ENCODE measurements at regions not wholly inside any gene's neighbourhood (a gene's known extent, or its start where the extent isn't known, plus 50 kb on each side); places are given as distances from the start of the nearest gene placed in this dataset.

DNA sequence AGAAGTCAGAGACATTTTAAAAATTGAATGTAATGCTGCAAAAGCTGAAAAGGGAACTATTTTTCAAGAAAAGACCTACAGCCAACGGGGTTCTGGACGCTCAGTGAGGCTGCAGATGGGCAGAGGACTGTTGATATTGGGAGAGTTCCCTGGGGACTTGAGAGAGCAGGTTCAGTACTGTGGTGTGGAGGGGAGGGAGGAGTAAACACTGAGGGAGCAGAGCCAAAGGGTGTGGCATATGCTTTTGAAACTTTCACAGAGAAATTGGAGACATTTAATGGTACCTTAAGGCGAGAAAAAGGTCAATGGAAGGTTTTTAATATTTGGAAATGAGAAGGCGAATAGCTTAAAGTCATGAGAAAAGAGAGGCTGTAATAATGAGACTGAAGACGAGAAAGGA is 62.2 kb upstream of the GPM6A start:
- Histone ChIP-seq H3K4me1 (ENCODE audit: control insufficient read depth, extremely low read depth, insufficient read depth, low read length) (no peaks in the 10 kb centered on the region), H3K9me3 (replicated peaks; ENCODE audit: control insufficient read depth, insufficient read depth, low read length) (peaks cover 1% of the 10 kb centered on the region), H3K4me3 (replicated peaks in 1 of 3; ENCODE audit: insufficient read depth in 1 of 3, low read depth in 1 of 3, low read length in 3 of 3) (no peak overlapping the region), H2AFZ (ENCODE audit: low read depth, low read length) (no peak overlapping the region), H4K20me1 (replicated peaks; ENCODE audit: control insufficient read depth, extremely low read depth, insufficient read depth, low read length) (no peaks in the 10 kb centered on the region), H3K9ac (replicated peaks; ENCODE audit: extremely low read depth, insufficient read depth, low read length) (no peak overlapping the region), H3K4me2 (ENCODE audit: insufficient read depth, low read length) (no peak overlapping the region), H3K27ac (ENCODE audit: insufficient read depth, low read depth, low read length) (no peak overlapping the region), H3K79me2 (ENCODE audit: control insufficient read depth, insufficient read depth, low read length) (no peaks in the 10 kb centered on the region), H3K9me1 (replicated peaks; ENCODE audit: control insufficient read depth, extremely low read depth, insufficient read depth, low read length) (no peaks in the 10 kb centered on the region), H3K27me3 (ENCODE audit: control insufficient read depth in 2 of 2, insufficient read depth in 2 of 2, low read length in 2 of 2) (no peaks in the 10 kb centered on the region), H3K36me3 (ENCODE audit: control insufficient read depth in 2 of 2, extremely low read depth in 1 of 2, insufficient read depth in 2 of 2, low read length in 2 of 2) (no peaks in the 10 kb centered on the region)
- POLR2A ChIA-PET, result no interaction called here
- dilution Hi-C loops (cut with MboI; ENCODE audit: extremely low pct_ligation_motif_present, low sequenced_read_pairs), result no loop called here
- no peak for FAIRE-seq
- intact Hi-C loops (cut with micrococcal nuclease), result no loop called here
- BruUV-seq (replicated peaks), result no TSS peak
- DNase-seq (ENCODE audit: low read depth, low spot score), result no peak
- TF ChIP-seq POLR2AphosphoS5 (IDR thresholded peaks at IDR 0.05; ENCODE audit: insufficient read depth, low read depth, low read length) (no peak), EZH2 (IDR thresholded peaks at IDR 0.05; ENCODE audit: borderline replicate concordance, low read depth, low read length, severe bottlenecking) (no peak), POLR2A (IDR thresholded peaks at IDR 0.05; ENCODE audit: low read depth, low read length) (no peak), JUN (IDR thresholded peaks at IDR 0.05; ENCODE audit: borderline replicate concordance, insufficient read depth, insufficient read length, low read depth) (no peak), FOS (IDR thresholded peaks at IDR 0.05; ENCODE audit: borderline replicate concordance, insufficient read depth, low read length) (no peak), GATA2 (IDR thresholded peaks at IDR 0.05; ENCODE audit: insufficient read depth, insufficient read length, low read depth, low read length) (no peak), MYC (IDR thresholded peaks at IDR 0.05; ENCODE audit: low read depth, low read length) (no peak)
- TF ChIP-seq, protein P1, sequence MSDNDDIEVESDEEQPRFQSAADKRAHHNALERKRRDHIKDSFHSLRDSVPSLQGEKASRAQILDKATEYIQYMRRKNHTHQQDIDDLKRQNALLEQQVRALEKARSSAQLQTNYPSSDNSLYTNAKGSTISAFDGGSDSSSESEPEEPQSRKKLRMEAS (IDR thresholded peaks at IDR 0.05; ENCODE audit: insufficient read depth, insufficient read length), result no peak
- TF ChIP-seq, protein P2, sequence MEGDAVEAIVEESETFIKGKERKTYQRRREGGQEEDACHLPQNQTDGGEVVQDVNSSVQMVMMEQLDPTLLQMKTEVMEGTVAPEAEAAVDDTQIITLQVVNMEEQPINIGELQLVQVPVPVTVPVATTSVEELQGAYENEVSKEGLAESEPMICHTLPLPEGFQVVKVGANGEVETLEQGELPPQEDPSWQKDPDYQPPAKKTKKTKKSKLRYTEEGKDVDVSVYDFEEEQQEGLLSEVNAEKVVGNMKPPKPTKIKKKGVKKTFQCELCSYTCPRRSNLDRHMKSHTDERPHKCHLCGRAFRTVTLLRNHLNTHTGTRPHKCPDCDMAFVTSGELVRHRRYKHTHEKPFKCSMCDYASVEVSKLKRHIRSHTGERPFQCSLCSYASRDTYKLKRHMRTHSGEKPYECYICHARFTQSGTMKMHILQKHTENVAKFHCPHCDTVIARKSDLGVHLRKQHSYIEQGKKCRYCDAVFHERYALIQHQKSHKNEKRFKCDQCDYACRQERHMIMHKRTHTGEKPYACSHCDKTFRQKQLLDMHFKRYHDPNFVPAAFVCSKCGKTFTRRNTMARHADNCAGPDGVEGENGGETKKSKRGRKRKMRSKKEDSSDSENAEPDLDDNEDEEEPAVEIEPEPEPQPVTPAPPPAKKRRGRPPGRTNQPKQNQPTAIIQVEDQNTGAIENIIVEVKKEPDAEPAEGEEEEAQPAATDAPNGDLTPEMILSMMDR (IDR thresholded peaks at IDR 0.05; ENCODE audit: extremely low read depth in 1 of 2, insufficient read depth in 1 of 2, low read depth in 1 of 2, low read length in 2 of 2), result no peak
- CTCF ChIA-PET, result no interaction called here
